Myocyte (in vitro differentiated cells): ENCODE measurements at regions not wholly inside any gene's neighbourhood (a gene's known extent, or its start where the extent isn't known, plus 50 kb on each side); places are given as distances from the start of the nearest gene placed in this dataset.

Experiments used
- DNase-seq: peaks from one replicate; pipeline ENCODE4 v3.0.0-alpha.2; 2012; ENCODE audit warnings: low read depth

DNA sequence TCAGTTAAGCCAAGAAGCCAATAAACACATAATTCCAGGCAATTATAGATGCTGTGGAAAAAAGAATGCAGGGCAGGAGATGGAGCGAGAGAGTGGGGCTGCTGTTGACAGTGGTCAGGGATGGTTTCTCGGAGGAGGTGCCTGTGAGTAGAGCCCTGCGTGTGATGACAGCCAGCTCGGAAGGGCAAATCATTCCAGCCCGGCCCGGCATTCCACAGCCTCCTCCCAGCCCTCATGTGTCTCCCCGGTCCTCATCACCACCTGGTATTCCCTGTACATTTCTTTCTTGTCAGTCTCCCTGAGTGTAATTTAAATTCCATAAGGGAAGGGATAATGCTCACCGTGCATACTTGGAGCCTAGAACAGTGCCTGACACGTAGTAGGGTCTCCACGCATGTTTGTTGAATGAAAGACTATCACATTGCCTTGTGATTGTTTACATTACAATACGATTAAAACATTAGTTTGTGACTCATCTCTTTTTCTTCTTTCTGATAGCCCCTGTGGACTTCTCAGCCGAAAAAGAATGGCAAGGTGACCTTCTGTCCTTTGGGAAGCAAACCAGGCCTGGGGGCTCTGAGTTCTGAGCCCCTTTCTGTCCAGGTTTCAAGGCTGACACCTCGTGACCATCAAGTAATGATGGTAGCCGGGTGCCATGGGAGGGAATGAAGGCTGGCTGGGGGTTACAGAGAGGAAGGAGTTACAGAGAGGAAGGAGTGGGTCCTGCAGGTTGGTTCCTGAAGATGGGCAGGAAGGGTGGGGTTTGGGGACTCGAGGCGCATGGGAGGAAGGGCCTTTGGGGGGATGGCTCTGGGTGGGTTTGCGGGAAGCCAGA is 379.5 kb upstream of the SULF2 start:
- DNase-seq: no peak

GRCh38 chr20:48164034-48164433 is 378.8 kb upstream of the SULF2 start:
- no peak for DNase-seq

DNA sequence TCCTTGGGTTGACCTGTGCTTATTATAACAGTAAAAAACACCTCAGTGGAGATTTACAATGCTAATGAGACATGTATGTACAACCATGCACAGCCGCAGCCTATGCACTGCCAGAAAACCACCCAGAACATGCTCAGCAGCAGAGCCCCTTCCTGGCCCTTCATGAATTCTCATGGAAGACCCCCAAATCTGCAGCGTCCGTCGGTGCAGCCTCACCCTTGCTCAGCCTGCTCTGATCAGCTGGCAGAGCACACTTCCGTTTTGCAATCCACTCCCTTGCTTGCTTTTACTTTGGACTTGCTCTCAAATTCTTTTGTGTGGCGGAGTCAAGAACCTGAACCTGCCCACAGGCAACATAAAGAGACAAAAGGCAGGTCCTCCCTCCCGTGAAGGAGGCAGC is 378.2 kb upstream of the SULF2 start:
- DNase-seq: no peak

DNA sequence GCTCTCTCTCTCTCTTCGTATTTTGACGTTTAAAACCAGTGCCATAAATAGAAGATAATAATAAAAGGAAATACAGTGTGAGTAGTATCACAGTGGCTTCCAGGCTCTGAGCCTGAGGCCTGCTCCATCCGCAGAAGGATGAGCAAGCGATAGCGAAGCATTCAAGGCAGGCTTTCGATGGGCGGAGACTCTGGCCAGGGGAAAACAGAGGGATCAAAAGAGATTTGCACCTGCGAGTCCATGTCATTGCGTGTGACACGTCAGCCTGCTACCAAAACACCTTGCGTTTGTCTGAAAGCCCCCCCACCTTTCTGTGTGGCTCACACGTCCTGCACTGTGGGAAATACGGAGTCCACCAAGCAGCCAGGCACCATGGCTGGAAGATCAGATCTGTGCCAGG is 377.3 kb upstream of the SULF2 start:
- no peak for DNase-seq

GRCh38 chr20:48159145-48160008 is 374.1 kb upstream of the SULF2 start:
- DNase-seq: no peak

DNA sequence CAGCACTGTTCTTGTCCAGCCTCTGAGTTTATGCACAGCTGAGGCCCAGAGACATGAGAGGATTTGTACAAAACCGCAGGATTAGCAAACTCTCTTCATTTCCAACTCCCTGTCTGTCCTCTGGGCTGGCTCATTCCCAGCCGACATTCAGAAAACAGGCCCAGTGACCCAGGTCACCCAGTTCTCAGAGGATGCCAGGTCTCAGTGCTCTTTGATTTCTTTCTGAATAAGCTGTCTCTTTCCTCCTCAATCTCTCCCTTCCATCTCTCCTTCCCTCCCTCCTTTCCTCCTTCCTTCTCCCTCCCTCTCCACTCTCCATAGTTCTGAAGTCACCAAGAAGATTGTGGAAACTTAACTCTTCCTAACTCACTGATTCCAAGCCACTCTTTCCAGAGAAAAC is 372.7 kb upstream of the SULF2 start:
- no peak for DNase-seq

DNA sequence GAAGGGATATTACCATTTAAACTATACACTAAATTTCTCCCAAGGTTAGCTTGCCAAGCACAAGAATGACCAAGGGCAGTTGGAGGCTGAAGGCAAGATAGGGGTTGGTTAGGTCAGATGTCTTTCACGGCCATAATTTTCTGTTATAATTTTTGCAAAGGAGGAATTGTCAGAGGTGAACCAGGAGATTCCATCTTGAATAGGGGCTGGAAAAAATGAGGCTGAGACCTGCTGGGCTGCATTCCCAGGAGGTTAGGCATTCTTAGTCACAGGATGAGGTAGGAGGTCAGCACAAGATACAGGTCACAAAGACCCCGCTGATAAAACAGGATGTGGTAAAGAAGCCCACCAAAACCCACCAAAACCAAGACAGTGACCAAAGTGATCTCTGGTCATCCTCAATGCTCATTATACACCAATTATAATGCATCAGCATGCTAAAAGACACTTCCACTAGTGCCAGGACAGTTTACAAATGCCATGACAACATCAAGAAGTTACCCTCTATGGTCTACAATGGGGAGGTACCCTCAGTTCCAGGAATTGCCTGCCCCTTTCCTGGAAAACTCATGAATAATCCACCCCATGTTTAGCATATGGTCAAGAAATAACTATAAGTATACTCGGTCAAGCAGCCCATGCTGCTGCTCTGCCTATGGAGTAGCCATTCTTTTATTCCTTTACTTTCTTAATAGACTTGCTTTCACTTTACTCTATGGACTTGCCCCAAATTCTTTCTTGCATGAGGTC is 371.8 kb upstream of the SULF2 start:
- no peak for DNase-seq

DNA sequence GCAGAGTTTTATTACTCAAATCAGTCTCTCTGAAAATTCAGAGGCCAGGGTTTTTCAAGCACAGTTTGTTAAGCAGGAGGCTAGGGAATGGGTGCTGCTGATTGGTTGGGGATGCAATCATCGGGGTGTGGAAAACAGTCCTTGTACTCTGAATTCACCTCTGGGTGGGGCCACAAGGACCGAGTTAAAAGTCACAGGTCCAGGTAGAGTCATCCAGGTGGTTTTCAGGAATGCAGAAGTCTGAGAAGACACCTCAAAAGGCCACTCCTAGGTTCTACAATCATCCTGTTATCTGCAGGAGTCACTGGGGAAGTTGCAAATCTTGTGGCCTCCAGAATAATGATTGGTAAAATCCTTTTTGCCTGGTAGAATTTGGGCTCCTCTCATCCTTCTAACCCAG is 371.2 kb upstream of the SULF2 start:
- no peak for DNase-seq

DNA sequence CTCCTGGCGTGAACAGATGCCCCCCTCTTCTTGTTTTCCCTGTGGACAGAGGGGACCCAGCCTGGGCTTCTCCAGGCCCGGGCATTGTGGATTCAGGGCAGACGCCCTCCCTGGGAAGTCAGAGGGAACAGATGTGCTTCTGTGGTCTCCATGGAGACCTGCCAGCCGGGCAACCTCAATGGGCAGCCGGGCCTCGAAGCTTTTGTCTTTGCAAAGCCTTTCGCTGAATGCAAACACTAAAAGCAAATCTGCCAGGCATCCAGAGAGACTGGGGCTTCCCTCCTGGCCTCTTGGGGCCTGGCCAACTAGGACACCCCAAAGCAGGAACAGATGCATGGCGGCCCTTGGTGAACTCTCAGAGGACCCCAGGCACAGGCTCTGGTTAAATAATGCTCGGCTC is 370.0 kb upstream of the SULF2 start:
- no peak for DNase-seq

DNA sequence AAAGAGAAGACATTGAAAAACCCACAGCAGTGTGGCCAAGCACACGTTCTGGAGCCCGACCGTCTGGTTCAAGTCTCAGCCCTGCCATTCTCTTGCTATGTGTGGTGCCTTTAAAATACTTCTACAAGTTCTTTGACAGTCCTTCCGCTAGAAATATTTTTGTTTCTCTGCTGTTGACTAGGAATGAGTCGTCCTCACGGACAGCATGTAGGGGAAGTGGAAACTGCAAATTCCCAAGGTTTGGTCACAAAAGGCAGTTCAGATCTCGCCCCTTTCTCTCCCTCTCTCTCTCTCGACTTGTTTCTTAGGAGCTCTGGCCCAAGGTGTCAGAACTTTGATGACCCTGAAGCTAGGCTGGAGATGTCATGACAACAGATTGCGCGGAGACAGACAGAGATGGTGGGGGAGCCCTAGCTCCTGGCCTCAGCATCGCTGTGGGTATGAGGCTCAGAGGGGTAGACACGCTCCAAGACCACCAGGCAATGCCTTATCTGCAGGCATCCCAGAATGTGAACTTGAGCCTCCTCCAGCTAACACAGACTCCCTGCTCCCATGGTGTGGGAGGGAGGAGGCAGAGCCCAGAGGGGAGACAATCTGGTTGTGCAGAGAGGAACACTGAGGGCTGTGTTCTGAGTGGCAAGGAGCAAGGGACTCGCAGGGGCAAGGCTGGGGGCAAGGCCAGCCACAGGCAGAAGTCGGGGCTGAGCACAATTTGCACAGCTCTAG is 368.9 kb upstream of the SULF2 start:
- no peak for DNase-seq

GRCh38 chr20:48153523-48153922 is 368.2 kb upstream of the SULF2 start:
- no peak for DNase-seq

DNA sequence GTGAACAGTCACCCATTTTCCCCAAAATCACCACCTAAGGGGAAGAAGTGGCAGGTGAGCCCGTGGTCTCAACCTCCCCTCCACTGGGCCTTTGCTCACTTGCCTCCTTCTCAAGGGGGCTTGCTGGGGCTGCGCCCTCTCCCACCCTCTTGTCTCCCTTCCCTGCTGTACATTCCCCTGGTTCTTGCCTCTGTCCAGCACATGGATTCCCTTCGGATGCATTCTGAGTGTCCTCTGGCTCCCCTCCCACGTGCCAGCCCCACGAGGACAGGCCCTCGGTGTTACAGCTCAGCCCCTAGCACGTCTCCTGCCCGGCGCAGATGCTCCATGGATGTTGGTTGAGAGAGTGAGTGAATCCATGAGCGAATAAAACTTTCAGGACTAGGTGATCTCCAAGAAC is 367.8 kb upstream of the SULF2 start:
- DNase-seq: no peak

- no peak for DNase-seq
Observed at GRCh38 chr20:48150568-48150967, 365.3 kb upstream of the SULF2 start.

- no peak for DNase-seq
Observed at GRCh38 chr20:48149902-48150301, 364.6 kb upstream of the SULF2 start.

DNA sequence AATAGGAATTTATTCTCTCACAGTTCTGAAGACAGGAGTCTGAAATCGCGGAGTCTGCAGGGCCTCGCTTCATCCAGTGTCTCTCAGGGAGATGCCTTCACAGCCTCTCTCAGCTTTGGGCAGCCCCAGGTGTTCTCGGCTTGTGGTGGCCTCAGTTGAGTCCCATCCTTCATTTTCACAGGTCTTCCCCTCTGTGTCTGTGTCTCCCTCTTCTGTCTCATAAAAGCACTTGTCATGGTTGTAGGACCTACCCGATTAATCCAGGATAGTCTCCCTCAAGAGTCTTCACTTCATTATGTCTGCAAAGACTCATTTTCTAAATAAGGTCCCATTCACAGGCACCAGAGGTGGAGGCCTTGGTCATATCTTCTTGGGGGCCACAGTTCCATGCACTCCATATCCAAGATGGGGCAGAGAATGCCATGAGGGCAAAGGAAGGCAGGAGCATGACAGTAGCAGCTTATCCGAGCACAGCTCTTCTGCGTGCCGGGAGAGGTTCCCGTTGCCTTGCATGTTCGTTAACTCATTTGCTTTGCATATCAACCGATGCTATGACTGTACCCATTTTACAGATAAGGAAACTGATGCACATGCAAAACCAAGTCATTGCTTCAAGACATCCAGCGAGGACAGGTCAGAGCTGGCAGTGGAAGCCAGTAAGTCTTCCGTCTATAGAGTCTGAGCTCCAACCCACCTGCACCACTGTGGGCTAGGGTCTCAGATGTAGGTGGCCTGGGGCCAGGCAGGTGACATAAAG is 363.8 kb upstream of the SULF2 start:
- DNase-seq: no peak

DNA sequence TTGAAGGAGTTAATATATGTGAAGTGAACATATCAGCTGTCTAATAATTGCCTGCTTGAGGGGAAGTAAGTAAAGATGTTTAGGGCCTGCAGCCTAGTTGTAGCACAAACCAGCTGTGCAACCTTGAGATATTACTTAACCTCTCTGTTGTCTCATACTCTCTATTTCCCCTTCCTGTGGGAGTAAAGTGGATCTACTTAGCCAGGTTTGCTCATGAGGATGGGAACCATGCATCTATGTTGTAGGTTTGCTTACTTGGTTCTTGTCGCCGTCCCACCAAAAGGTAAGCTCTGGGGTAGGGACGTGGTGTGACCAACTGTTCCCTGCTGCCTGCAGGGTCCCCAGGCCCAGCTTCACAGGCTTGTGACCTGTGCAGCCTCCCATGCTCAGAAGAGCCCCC is 362.7 kb upstream of the SULF2 start:
- DNase-seq: no peak

DNA sequence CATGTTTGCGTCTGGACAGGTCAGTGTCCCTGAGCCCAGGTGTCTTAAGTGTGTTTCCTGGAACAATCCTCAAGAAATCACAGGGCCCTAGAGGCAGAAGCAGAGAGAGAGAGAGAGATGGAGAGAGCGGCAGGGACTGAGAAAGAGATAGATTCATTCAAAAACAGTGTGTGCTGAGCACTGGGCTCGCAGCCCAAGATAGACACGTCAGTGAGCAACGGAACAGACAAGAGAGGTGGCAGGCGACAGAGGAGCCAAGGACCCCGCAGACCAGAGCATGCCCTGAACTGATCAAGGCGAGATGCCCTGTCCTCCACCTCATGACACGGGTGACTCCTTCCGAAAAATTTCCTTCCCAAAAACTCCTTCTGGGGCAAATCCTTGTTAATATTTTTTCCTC is 362.0 kb upstream of the SULF2 start:
- no peak for DNase-seq

GRCh38 chr20:48146877-48147276 is 361.6 kb upstream of the SULF2 start:
- no peak for DNase-seq

- no peak for DNase-seq
Observed at GRCh38 chr20:48146308-48146707, 361.0 kb upstream of the SULF2 start.

DNA sequence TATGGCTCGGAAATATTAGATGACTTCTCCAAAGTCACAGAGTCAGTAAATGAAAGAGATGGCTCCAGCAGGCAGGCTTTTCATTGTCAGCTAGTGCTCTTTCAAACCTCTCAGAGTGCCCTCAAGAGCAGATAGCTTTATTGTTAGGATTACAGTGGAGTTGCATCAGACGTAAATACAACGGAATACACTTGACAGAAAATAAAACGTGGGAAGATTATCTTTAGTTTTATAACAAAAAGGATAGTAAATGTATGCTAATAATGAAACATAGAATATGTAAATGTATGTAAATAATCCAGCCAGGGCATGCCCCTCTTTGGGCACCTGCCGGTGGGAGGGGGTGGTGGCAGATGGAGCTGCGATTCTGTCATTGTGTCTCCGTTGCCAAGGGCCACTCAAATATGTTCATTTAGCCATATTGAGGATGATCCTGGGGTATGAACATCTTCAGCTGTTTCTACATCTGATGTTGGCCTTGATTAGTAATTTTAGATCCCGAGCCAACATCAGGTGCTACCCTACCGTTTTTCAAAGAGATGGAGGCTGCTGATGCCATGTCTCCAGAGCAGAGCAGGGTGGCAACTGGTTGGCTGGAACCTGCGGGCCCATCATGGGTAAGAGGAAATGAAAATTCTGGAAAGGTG is 358.3 kb upstream of the SULF2 start:
- no peak for DNase-seq
